RPMI7951 (cell line): ENCODE measurements at regions not wholly inside any gene's neighbourhood (a gene's known extent, or its start where the extent isn't known, plus 50 kb on each side); places are given as distances from the start of the nearest gene placed in this dataset.

Source experiments
- DNase-seq: peaks from one replicate; pipeline ENCODE4 v3.0.0-alpha.2; 2012; ENCODE audit warnings: low read depth

DNA sequence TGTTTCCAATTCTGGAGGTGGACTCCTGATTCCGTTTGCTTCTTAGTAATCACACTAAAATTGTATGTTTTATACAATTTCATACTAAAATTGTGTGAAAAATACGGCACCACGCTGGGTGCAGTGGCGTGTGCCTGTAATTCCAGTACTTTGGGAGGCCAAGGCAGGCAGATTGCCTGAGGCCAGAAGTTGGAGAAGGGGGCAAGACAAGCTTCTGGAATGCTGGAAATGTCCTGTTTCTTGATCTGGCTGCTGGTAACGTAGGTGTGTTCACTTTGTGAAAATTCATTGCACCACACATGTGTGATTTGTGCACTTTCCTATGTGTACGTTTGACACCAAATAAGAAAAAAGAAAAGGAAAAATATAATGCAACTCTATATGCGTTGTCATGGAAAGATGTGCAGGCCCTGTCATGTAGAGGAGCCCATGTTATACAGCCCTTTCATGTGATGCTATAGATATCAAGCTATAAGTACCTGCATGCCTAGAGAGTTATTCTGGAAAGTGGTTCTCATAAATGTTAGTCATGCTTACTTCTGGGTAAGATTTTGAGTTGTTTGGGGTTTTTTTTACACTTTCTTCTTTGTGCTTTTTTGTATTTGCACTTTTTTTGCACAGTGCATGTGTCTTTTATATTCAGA is 119.9 kb downstream of the TMEM174 start:
- DNase-seq = no peak

DNA sequence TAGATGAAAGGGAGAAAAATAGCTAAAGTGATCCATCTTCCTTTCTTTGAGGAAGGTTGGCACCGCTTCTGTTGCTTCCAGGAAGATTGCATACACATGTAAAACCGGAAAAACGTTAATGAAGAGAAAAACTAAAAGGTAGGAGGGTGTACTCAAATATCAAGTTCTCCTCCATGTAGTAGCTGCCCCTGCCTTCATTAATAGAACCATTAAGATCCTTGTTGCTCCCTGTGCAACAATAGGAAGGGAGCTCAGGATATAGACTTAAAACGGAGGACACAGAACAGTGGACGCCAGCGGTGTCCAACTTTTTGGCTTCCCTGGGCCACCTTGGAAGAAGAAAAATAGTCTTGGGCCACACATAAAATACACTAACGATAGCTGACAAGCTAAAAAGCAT is 118.9 kb downstream of the TMEM174 start:
- no peak for DNase-seq

DNA sequence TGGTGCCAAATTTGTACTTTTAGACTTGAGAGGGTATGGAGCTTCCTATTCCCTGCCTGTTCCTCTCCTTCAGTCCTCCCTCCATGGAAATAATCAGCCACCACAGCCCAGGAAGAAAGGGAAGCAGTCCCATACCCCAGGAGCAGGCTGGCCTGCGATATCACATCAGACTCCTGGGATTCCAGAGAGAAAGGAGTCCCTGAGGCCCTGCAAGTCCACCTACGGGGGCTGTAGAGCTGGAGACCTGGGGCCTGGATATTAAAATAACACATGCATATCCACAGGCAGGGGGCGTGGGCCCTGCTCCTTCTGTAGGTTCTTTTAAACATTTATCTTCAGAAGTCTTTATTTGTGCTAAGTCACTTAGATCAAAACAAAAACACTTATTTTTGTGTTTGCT is 117.2 kb downstream of the TMEM174 start:
- DNase-seq = no peak

DNA sequence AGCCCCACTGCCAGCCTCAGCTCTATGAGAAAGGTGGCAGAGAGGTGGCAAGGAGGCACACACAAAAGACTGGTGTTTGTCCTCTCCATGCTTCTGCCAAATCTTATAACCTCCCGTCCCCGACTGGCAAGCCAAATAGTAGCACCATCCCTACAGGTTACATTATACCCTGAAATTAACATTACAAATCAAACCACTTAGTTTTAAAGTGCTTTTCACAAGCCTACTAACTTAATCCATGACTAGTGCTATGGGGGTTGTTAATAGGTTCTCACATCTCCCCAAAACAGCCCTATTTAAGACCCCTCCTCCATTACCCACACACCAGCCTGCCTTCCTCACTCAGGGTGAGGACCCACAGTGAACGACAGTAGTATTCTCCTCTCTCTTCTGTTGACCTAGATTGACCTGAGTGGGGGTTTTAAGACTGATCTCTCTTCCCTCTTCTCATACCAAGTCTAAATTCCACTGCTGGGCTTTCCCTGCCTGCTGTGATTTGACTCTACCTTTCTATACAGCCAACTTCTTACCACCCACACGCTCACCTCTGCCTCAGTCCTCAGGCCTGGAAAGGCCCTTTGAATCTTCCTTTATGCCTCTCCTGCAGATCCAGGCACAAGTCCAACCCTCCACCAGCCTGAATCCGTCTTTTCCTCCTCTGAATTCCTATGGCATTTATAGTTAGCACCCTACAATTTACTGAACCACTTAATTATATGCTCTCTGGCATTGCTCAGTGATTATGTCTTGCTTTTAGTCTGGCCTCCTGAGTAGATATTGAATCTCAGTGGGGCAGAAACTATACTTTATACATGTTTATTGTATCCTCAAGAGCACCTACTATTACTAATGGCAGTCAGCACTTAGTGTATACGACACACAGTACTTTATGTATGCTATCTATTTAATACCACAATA is 116.1 kb downstream of the TMEM174 start:
- no peak for DNase-seq

DNA sequence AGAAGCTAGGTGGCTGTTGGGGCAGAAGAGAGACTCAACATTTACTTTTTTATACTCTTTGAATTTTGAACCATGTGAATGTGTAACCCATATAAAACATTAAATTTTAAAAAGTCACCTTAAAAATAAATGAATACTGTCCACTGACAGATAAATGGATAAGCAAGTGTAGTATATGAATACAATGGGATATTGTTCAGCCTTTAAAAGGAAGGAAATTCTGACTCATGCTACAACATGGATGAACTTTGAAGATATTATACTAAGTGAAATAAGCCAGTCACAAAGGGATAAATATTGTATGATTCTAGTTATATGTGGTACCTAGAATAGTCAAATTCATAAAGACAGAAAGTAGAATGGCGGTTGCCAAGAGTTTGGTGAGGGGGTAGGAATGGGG is 113.9 kb downstream of the TMEM174 start:
- DNase-seq = no peak

DNA sequence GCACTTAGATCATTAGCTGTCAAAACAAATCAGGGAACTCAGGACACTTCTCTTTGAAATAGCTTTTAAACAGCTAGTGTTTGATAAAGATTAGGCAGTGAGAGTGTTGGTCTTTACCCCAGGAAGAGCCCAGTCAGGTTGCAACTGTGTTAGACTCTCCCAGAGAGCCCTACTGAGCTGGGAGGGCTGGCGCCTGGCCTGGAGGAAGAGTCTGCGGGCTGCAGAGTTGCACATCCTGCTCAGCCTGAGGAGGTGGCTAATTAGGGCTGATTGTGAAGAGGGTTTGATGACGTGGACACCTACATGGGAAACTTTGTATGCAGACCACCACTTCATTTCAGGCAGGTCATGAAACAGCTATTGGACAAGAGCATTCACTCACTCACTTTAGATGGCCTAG is 112.0 kb downstream of the TMEM174 start:
- DNase-seq = no peak

DNA sequence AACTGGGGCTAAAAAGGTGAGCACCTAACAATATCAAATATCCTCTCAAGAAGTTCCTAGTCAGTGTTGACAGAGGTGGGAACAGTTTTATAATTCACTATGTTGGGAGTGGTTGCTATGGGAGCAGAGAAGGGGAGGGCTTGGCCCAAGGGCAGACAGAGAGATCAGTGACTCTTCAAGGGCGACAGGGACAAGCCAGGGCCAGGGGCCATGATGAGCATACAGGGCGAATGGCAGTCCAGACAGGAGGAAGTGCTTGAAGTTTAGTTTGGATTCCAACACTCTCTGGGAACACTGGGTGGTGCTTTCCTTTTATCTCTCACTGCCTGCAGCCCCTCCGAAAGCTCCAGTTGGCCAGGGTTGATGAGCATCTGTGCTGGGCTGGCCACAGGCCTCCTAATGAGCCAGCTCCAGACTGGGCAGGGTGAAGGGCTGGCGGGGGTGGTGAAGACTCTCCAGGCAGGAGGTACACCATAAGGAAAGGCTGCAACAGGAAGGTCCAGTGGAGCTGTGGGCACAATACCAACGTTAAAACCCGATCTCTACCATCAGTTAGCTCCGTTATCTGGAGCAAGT is 111.3 kb downstream of the TMEM174 start:
- no peak for DNase-seq

DNA sequence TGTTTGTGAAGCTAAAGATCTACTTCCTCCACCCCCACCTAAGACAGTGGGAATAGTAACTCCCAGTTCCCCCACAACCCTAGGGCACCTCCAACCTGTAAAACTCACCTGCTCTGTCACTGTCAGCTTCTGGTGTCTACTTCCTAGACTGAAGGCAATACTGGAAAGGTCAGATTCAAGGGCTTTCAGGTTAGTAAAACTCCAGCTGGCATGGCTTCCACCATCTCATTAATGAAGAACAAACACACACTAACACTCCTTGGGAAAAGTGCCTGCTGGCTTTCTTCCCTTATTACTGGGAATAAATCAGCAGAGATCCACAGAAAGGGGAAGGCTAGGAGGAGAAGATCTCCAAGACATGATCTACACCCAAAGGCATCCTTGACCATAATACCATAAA is 109.9 kb downstream of the TMEM174 start:
- DNase-seq = no peak

DNA sequence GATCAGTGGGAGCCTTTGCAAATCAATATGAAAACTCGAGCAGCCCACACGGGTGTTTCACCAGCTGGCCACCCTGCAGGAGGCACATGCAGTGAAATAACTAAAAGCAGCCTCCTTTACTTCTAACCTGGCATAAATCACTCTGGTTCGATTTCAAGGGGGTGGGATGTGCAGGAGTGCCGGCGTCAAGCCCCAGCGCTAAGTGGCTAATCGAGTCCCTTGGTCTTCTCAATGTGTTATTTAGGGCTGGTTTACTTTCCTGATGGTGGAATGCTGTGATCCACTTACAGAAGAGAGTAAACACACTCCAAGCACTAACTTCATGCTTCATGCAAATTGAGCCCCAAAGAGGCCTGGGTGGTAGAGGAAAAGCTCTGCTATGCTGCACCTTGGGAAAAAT is 109.4 kb downstream of the TMEM174 start:
- no peak for DNase-seq

DNA sequence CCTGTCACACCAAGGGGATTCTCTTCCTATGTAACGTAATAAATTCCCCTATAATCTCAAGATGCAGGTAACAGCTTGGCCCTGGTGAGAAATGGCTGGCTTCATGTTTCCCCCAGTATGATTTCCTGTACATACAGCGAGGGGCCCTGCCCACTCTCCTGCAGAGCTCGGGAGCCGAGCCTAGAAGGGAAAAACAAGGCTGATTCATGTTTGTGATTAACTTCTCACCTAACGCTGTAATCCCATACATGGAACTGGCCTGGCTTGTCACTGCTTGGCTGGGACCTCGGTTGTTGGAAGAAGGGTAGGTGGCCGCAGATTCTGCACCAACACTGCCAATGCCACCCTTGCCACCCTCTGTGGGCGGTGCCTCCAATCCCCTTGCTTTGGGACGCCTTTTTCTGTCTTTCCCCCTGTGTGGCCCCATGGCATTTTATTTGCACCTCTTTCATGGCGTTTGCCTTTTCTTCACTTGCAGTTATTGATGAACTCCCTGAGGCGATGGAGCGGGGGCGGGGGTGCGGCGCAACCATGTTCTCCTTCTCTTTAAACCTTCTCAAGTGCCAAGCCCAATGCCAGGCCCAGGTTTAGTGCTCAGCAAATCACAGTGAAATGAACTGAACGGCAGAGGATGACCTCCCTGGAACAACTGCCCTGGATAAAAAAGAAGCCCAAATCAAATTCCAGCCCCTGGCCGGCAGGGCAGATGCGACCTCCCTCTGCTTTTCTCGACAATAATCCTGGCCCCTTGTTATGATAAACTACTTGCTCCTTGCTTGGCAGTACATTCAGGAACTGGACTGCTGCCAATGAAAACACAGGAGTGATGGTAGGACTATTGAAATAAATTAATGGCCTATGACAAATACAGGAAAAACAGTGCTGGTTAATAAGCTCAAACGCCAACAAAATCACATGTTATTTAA is 108.1 kb downstream of the TMEM174 start:
- peak; percentile 60 for DNase-seq

DNA sequence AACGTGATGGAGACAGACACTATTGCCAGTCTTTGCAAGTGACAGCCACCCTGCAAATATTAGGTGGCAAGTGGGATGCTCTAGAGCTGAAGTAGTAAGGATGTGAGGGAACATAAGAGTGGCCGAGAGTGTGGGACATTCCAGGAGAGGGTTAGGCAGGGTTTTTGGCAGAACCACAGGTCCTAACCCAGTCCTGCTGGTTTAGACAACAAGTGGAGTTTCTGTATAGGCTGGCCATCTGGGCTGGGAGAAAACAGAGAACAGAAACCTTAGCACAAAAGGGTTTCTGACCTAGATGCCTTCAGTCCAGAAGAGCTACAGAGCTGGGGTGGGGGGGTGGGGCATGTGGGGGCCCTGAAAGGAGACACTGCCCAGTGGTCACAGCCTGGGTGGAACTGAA is 107.4 kb downstream of the TMEM174 start:
- no peak for DNase-seq

DNA sequence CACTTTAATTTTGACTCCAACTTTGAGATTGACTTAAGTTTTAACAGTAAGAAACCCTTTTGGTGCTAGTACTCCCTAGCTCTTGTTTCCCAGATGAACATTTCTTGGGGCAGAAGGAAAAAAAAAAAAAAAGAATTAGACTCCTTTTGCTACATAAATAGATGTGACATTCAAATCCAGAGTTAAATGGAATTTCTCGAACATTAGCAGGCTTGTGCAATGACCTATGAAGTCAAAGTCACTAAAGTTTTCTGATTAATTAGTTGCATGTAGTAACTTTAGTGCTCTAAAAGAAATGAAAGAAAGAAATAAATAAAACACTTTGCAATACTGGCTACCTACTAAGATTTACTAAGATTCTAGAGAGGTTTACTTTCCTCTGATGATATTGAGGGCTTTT is 106.8 kb downstream of the TMEM174 start:
- no peak for DNase-seq

DNA sequence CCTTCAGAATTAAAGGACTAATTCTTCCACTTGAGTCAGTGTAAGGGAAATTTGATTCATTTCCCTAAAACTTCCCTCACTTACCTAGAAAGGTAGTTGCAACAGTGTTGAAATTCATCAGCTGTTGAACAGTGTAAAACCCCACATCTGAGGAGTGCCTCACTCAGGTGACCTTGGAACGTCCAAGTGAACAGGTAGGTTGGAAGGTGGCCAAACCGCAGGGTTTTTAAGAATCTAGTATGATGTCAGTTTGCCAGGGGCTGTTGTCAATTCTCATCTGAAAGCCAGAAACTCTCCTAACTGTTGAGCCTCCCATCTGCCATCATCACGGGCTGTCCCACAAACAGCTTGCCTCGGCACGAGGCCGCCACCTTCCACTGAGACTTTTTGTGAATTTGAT is 105.7 kb downstream of the TMEM174 start:
- DNase-seq = no peak

DNA sequence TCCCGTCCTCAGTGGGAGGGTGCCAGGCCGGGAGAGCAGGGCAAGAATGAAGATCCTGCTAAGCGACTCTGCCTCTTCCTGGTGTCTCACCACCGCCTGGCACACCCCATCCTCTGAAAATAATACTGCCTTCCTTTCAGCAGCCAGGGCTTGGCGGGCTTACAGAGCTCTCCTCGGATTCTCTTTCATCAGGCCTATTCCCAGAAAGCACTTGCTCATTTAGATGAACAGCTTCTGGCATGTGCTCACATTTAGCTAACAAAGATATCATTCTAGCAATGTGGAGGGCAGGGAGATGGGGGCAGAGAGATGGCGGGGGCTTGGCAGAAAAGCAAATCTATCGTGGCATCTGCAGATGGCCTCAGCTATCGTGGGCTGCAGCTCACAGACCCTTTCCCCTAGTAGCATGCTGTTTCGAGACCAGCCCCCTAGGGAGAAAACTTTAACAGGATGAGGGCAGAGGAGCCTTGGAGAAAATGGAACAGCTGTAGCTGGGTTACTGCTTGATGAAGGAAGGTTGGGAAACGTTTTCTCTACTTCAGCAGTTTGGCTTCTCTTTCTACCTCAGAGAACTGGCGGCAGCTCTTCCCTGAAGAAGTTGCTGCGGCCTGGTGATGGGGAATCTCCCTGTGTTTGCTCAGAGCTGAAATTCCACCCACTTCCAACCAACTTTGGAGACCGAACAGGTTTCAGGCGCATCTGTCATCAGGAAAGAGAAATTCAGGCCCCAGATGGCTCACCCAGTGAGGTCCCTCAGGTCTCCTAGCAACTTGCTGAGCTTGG is 102.1 kb downstream of the TMEM174 start:
- no peak for DNase-seq

DNA sequence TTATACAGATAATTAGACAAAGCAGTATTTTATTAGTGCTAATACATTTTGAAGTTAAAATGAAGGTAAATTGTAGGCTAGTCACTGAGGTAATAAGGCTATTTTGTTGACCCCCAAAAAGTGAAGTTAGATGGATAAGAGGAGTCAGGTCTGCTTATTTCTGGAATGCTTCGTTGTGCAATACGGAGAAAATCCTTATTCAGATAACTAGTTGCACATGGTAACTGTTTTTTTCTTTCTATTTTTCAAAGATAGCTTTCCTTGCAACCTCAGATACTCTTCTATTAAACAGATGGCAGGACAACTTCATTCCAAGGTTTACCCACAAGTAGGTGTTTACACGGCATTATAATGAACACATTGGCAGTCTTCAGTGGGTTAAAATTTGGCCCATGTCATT is 101.1 kb downstream of the TMEM174 start:
- no peak for DNase-seq

DNA sequence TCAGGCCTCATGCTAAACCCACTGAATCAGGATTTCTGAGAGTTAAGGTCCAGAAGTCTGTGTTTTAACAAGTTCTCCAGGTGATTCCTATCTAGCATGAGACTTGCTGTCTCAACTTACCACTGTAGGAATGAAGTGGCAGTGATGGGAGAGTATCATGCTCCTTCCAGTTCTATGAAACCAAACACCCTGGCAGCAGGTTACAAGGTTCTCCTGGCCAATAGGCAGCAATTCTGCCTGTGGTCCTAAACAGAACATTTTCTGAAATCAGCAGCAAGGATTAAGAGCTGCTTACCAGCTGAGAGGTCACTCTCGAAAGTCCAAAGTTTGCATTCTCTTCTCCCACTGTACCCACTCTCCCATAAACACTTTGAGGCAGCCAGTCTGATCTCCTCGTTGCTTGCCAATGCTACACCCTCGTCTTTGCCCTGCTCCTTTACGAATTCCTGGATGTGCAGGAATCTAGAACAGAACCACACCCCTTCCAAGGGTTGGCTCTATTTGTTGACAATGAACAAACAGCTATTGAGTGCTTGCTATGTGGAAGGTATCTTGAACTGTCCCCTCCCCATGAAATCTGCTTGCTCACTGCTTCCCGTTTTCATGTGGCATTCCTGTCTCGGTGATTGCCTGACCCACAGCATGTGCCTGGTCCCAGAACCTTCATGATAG is 100.5 kb downstream of the TMEM174 start:
- no peak for DNase-seq

DNA sequence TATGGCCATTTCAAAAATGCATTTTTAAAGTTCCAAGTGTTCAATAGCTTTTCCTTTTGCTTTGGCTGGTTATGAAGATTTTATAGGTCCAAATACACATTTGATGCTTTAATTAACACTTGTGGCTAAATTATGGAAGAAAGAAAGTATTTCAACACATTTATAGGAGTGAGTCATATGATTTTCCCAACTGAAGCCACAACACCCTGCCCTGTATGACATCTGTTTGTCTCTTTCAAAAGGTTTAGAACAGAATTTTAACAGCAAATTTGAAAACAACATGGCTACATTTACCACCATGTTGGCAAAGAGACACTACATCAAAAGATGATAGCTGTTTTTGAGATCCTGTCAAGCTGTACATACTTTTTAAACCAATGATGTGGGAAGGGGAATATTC is 99.4 kb downstream of the TMEM174 start:
- DNase-seq = peak; percentile 19

DNA sequence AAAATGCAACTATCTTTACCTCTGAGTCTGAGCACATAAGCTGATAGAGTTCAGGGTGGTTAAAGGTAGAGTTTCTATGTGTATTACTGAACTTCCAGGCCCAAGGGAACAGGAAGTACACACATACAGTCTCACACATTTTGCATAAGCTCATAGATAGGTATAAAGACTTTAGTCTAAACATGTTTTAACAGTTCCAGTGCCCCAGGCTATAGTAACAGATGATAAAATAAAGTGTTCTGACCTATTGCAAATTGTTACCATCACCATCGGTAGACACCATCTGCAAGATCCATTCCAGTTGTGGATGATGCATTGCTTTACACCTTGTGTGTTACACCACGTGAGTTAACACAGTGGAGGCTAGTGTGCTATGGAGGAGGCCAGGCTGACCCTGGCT is 95.8 kb downstream of the TMEM174 start:
- DNase-seq = no peak

DNA sequence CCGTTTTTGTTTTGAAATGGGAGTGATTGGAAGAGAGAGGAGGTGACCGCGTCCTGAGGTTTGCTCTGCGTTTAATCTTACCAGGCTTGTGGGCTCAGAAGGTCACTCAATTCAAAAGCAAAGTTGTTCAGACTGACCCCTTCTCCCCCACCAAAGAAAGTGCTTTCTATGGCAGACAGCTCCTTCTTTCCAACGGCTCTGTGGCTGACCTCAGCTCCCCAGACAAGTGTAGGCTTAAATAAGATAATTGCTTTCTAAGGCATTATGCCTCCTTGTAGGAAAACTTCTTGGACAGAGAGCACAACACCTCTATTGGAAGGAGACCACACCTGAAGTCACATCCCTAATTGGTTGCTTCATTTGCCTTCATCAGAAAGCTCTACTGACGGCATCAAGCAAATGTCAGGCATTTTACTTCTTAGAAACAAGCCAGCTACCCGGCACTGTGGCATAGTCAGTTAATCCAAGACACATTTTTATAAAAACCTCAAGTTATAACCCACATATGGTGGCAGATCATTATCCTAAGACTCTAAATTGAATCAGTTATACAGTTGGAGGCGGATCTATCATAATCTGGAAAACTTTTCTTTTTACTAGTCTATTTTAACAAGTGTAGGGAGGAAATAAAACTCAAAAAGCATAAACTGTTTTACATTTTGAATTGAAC is 94.9 kb downstream of the TMEM174 start:
- DNase-seq = no peak
